Progenitor cell of endocrine pancreas (in vitro differentiated cells): ENCODE measurements at regions not wholly inside any gene's neighbourhood (a gene's known extent, or its start where the extent isn't known, plus 50 kb on each side); places are given as distances from the start of the nearest gene placed in this dataset.

ENCODE experiments used
- DNase-seq: peaks from one replicate; pipeline ENCODE4 v3.0.0; 2021; ENCODE audit warnings: low spot score; ENCODE audit not compliant: unreplicated experiment
- H3K27ac Mint-ChIP-seq: 2 replicates; pipeline ENCODE4 v1.8.0; 2021; ENCODE audit warnings: mild to moderate bottlenecking, moderate library complexity, mixed read lengths
- H3K27me3 Mint-ChIP-seq: 2 replicates; pipeline ENCODE4 v1.8.0; 2021; ENCODE audit warnings: mixed read lengths
- H3K36me3 Mint-ChIP-seq: 2 replicates; pipeline ENCODE4 v1.8.0; 2022; ENCODE audit warnings: mixed read lengths; ENCODE audit not compliant: insufficient read depth
- H3K4me1 Mint-ChIP-seq: 2 replicates; pipeline ENCODE4 v1.8.0; 2021; ENCODE audit warnings: low read depth, mixed read lengths
- H3K4me3 Mint-ChIP-seq: 2 replicates; pipeline ENCODE4 v1.8.0; 2021; ENCODE audit warnings: low read depth, mild to moderate bottlenecking, moderate library complexity, mixed read lengths
- H3K9me3 Mint-ChIP-seq: 2 replicates; pipeline ENCODE4 v1.8.0; 2021; ENCODE audit warnings: low read depth, mixed read lengths
- TF ChIP-seq, protein P1 (sequence below): fragments of 200-600 bp; sonication (generic); IDR thresholded peaks from one replicate; pipeline ENCODE4 v1.5.0; 2021; ENCODE audit warnings: antibody characterized with exemption, mild to moderate bottlenecking; ENCODE audit not compliant: unreplicated experiment

DNA sequence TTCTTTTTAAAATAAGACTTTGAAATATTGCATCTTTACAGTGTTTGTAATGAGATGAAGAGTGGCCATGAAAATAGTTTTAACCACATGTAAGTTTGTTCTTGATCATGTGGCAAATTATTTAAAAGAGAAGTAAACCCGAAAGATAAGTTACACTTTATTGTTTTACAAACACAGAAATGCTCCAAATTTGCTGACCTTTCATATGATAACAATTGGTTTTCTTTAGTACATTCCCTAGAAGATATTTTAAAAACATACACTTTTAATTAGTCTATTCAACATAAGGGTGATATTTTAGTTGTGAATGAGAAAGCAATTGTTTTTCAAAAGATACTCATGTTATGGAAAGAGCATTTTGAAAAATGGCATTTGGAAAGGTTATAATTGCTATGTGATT lies 287.7 kb downstream of the PSAT1 start:
- no peak overlapping the region for H3K4me3 Mint-ChIP-seq
- peaks cover 4% of the 10 kb centered on the region for H3K27me3 Mint-ChIP-seq
- TF ChIP-seq, protein P1, sequence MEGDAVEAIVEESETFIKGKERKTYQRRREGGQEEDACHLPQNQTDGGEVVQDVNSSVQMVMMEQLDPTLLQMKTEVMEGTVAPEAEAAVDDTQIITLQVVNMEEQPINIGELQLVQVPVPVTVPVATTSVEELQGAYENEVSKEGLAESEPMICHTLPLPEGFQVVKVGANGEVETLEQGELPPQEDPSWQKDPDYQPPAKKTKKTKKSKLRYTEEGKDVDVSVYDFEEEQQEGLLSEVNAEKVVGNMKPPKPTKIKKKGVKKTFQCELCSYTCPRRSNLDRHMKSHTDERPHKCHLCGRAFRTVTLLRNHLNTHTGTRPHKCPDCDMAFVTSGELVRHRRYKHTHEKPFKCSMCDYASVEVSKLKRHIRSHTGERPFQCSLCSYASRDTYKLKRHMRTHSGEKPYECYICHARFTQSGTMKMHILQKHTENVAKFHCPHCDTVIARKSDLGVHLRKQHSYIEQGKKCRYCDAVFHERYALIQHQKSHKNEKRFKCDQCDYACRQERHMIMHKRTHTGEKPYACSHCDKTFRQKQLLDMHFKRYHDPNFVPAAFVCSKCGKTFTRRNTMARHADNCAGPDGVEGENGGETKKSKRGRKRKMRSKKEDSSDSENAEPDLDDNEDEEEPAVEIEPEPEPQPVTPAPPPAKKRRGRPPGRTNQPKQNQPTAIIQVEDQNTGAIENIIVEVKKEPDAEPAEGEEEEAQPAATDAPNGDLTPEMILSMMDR, result no peak

GRCh38 chr9:78585909-78586308 lies 289.0 kb downstream of the PSAT1 start:
- H3K9me3 Mint-ChIP-seq, result peaks cover 13% of the 10 kb centered on the region
- peaks cover under 1% of the 10 kb centered on the region for H3K27me3 Mint-ChIP-seq
- no peaks in the 10 kb centered on the region for H3K36me3 Mint-ChIP-seq
- no peak overlapping the region for H3K4me3 Mint-ChIP-seq
- no peak for DNase-seq
- TF ChIP-seq, protein P1, result no peak
- H3K4me1 Mint-ChIP-seq, result no peaks in the 10 kb centered on the region
- no peak overlapping the region for H3K27ac Mint-ChIP-seq

More for the DNA sequence above, 287.7 kb downstream of the PSAT1 start:
- DNase-seq, result no peak
- Mint-ChIP-seq H3K27ac (no peak overlapping the region), H3K36me3 (no peaks in the 10 kb centered on the region), H3K9me3 (peaks cover 10% of the 10 kb centered on the region), H3K4me1 (no peaks in the 10 kb centered on the region)

DNA sequence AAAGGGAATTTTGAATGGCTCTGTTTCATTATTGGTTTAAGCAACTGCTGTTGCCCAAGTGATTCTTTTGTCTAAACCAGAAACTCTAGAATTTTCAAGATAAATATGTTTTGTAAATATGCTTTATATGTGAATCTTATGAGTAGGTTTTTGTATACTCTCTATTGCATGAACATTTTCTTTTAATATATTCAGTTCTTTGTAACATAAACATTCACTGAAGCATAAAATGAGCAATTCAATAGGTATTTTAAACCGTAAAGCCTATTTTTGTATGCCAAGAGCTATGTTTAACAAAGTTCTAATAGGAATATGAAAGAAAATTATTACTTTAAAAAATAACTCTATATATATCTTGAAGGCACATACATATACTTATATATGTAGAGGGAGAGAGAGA lies 293.1 kb downstream of the PSAT1 start:
- H3K4me1 Mint-ChIP-seq, result no peaks in the 10 kb centered on the region
- DNase-seq, result no peak
- no peaks in the 10 kb centered on the region for H3K27me3 Mint-ChIP-seq
- peaks cover 13% of the 10 kb centered on the region for H3K9me3 Mint-ChIP-seq
- no peak overlapping the region for H3K27ac Mint-ChIP-seq
- no peaks in the 10 kb centered on the region for H3K36me3 Mint-ChIP-seq
- no peak overlapping the region for H3K4me3 Mint-ChIP-seq
- TF ChIP-seq, protein P1, result no peak

- no peak overlapping the region for H3K4me3 Mint-ChIP-seq
- no peaks in the 10 kb centered on the region for H3K36me3 Mint-ChIP-seq
- no peak overlapping the region for H3K27ac Mint-ChIP-seq
- DNase-seq, result no peak
- peaks cover 5% of the 10 kb centered on the region for H3K27me3 Mint-ChIP-seq
- TF ChIP-seq, protein P1, result no peak
- no peaks in the 10 kb centered on the region for H3K4me1 Mint-ChIP-seq
- H3K9me3 Mint-ChIP-seq, result peaks cover 9% of the 10 kb centered on the region
These were observed 295.9 kb downstream of the PSAT1 start for GRCh38 chr9:78592811-78593210.

DNA sequence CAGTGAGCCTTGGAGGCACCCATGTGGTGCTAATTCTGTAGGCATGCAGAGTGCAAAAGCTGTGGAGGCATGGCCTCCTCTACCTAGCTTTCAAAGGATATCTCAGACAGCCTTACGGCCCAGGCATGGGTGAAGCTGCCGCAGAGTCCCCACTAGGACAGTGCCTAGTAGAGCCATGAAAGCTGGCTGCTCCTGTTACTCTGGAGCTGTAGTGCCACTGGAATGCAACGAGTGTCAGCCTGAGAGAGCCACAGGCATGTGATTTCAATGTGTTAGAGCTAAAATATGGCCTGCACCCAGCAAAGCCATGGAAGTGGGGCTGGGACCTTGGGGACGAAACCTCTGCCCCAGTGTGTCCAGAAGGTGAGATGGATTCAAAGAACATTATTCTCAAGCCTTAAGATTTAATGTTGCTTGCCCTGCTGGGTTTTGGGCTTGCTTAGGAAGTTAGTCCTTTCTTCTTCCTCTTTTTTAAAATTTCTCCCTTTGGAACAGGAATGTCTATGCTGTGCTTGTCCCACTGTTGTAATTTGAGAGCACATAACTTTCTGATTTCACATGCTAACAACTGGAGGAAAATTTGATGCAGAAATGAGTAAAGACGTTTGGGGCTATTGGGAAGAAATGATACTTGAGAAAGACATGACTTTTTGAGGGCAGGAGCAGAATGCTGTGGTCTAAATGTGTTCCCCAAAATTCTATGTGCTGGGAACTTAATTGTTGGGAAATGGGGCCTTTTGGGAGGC lies 298.4 kb downstream of the PSAT1 start:
- H3K27me3 Mint-ChIP-seq, result peaks cover 9% of the 10 kb centered on the region

More for the DNA sequence above, 298.4 kb downstream of the PSAT1 start:
- TF ChIP-seq, protein P1, result no peak
- H3K36me3 Mint-ChIP-seq, result no peaks in the 10 kb centered on the region
- no peak for DNase-seq
- no peak overlapping the region for H3K27ac Mint-ChIP-seq
- H3K9me3 Mint-ChIP-seq, result no peaks in the 10 kb centered on the region
- no peak overlapping the region for H3K4me3 Mint-ChIP-seq
- no peaks in the 10 kb centered on the region for H3K4me1 Mint-ChIP-seq
